DMS 273 (cell line): ENCODE measurements at regions not wholly inside any gene's neighbourhood (a gene's known extent, or its start where the extent isn't known, plus 50 kb on each side); places are given as distances from the start of the nearest gene placed in this dataset.
A peak's percentile ranks its signal among the peaks of the same experiment; 100 is the strongest.

Experiments
- DNase-seq: peaks from one replicate; lab custom pipeline; 2025; ENCODE audit not compliant: unreplicated experiment; lab: John Stamatoyannopoulos, UW

DNA sequence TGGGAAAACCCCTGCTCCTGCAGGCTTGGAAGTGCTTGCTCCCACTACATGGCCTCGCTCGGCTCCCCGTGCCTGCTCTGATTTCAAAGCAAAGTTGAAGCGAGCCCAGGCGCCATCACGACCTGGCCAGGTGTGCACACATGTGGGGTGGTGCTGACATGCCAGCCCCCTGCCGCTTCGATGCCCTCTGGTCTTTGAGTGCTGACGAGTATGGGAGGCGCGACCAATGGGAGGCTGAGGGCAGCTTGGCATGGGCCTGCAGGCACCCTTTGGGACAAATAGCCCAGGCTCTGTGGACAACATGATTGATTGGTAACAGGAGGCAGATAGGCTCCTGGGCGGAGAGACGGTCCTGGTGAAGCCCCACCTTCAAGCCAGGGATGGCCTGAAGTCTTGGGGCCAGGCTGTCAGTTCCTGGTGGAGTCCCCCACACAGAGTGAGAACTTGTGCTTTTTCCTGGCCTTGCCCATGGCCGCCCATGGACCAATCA is 252.4 kb upstream of the SEMA3A start:
- DNase-seq = no peak

DNA sequence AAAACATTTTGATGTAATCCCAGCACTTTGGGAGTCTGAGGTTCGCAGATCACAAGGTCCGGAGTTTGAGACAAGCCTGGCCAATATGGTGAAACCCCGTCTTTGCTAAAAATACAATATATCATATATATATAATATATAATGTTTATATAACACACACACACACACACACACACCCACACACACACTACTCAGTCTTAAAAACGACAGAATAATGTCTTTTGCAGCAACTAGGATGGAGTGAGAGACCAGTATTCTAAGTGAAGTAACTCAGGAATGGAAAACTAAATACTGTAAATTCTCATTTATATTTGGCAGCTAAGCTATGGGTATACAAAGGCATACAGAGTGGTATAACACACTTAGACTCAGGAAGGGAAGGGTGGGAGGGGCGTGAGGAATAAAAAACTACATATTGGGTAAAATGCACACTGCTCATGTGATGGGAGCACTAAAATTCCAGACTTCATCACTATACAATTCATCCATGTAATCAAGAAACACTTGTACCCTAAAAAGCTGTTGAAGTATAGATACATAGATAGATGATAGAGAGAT is 231.2 kb upstream of the SEMA3A start:
- no peak for DNase-seq

DNA sequence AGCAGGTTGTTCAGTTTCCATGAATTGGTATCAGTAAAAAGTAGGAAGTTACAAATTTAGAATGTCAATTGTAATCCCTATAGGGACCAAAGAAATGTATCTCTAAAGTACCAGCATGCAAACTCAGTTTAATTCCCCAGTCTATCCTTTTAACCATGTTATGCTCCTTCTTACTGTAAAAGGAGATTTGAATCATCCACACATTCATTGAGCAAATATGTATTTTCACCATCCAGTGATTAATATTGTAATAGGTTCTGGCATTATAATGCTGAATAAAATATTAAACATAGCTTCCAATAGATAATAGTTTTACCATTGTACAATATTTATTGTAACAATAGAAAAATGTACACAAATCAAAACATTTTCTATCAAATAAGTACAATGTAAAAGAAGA is 228.2 kb upstream of the SEMA3A start:
- DNase-seq = no peak

DNA sequence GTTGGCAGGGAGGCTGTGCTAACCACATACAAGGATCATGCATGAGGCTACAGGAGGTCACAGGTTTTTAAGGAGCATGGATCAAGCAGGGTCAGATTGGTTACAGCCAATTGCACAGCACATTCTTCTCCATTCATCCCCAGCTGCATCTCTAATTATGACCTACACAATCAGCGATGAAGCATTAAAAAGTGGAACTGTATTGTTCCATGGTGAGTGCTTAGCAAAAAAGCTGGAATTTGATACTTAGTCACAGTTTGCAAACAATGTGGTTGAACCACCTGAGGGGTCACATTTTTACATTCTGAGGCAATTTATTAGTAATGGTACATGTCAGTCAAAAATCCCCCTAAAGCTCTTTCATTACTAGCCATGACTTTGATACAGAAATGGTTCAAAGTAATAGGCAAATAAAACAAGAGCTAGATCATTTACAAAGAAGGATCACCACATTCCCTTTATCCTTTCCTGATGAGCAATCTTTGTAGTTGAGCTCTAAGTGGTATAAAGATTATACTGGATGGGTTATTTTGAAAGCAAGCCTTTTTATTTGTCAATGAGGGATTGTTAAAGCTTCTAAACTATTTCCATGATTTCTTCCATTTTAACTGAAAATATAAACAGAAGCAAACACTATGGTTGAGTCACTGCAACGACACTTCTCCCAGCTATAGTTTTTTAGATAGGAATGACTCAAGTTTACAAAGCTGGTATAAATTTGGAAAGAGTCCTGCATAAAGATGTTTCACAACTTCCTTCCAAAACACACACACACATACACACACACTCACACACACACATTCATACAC is 217.8 kb upstream of the SEMA3A start:
- DNase-seq = no peak

DNA sequence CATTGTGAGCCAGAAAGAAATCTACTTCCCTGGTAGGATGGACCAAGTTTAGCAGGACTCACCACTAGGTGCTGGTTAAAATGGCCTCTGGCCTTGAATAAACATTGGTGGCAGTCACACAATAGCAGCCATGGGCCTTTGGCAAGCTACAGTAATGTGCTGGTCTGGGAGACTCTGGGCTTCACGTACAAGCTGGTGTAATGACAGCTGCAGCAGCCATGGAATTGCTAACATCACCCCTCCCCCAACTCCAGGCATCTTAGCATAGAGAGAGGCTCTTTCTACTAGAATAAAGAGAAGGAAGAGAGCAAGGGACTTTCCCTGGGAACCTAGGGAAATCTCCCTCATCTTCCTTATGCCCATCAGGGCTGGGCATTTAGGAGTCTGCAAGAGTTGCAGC is 205.1 kb upstream of the SEMA3A start:
- peak; percentile 17 for DNase-seq

DNA sequence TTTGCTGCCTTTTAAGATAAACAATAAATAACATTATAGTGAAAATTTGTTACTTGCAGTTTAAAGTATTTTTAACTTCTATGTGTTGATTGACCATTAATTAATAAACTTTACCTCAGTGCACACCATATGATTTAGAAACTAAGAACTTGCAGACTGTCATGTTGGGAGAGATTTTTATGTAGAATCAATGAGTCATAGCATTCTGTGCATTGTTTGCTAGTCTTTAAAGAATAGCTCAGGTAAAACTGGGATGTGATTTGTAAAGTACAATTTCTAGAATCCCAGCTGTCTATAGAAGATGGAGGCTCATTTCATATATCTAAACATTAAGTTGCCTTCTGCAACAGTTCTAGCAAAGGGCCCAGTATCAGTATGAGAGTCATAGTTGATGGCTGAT is 199.6 kb upstream of the SEMA3A start:
- no peak for DNase-seq

DNA sequence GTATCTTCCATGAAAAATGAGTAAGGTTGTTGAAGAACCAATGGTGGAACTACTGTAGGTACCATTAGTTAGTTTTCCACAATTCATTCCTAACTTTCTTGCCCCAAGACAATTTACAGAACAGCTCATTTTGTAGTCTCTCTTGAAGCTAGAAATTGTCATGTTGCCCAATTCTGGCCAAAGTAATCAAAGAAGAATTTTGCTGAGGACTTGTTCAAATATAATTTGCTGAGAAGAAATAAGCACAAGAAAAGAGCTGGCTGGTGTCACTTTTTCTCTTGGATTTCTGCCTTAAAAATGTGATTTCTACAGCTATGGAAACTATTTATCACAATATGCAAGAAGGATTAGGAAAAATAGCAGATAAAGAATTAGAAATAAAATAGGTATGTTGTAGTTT is 199.2 kb upstream of the SEMA3A start:
- no peak for DNase-seq

DNA sequence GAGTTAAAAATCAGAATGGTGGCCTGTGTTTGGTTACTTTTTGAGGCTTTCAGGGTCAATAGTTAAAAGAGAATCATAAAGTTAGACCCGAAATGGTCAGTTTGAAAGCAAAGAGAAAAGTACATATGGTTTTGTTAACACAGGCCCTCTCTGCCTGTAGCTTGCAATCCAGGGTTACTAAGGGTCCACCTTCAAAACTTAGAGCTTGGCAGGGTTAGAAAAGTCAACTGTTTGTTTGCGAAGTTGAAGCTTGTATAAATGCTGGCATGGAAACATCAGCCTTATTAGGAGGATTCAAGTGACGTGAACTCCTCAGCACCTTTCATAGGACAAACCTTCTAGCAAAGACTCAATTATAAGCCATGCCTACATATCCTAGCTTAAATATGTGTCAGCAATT is 196.3 kb upstream of the SEMA3A start:
- no peak for DNase-seq

DNA sequence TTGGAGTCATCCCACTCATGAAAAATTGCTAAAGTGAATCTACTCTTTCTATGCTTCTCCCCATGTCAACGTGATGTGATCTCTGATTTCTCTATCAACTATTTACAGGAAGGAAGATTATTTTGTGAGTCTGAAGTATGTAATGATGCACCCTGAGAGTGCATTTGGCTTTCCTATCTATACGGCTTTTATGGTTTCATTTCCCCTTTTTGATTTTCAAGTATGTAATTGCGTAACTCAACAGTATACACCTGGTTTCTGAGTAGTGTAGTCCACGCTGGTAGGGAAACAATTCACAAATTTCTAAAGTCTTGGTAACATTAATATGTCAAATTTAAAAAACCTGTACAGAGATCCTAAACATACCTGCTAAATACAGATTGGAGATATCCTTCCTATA is 194.7 kb upstream of the SEMA3A start:
- DNase-seq = no peak

DNA sequence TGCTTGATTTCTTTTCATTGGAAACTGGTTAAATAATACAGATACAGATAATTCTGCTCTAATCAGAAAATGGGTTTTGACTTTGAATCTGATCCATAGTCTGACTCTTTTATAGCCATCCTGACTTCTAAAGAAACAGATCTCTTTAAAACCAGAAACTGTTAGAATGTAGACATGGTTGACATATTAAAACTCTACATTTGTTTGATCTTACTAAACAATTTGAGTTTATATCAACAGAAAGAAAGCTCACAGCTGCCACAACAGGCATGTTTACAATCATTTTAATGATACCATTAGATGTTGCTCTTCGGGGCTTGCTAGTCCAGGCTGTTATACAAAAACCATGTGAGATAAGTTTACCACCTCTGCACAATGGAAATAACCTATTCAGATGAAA is 193.0 kb upstream of the SEMA3A start:
- DNase-seq = no peak

DNA sequence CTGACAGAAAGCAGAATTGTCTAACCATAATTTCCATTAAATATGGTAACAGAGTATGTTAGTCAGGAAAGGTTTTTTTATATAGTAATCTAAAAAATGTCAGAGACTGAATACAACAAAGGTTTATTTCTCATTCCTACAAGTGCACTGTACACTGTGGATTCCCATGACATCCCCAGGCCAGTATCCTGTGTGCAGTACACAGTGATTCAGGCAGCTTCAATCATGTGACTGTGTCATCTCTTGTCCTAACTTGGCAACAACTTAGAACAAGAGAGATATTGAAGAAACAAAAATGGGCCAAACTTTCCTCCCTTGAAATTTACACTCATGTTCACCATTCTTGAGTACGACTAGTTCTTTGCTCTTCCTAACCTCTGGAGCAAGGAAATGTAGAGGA is 189.8 kb upstream of the SEMA3A start:
- no peak for DNase-seq

DNA sequence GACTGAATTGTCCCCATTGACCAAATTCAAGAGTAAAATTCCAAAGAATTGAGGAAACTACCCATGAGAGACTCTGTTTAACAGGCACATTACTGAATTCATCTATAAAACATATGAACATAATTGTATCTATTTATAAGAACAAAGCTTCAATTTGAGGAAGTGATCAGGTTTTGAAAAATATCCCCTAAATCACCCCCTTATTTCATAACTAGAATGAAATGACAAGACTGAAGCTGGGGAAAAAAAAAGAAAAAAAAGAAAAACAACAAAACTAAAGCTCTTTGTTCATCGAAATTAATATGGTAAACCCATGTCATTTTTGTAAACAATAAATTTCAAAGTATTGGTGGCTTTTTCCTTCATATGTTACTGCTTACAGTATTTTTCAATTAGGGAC is 184.9 kb upstream of the SEMA3A start:
- no peak for DNase-seq

DNA sequence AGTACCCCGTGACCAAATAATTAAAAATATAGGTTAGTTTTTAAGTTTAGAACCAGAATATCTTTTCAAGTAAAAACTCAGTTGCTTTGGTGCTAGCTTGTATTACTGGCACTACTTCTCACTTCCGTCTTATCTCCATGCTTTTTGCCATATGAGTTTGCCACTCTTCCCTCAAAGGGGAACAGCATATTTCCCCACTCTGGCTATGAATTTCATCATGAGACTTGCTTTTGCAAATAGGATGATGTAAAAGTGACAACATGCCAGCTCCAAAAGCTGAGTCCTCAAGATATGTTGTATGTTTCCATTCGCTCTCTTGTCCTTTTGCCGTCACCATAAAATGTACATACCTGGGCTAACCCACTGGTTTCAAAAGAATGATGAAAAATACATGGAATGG is 178.1 kb upstream of the SEMA3A start:
- DNase-seq = no peak

DNA sequence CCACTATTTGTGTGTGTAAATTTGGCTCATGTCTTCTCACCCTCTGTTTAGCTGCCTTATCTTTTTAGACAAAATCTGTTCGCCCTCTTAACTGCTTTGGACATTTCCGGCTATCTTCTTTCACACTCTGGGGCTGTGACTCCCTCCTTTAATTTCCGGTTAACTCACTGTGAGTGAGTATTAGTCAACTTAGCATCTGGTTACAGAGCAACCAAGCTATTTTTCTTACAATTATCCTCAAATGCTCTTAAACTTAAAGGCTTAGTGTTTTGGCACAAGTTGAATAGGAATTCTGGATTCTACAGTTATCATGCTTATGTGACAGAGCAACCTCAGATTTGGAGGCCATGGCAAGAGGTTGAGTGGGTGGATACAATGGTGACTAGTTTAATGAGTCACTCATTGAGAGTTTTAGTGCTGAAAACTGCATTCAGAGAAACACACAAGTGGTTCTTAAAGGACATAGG is 177.6 kb upstream of the SEMA3A start:
- DNase-seq = no peak

DNA sequence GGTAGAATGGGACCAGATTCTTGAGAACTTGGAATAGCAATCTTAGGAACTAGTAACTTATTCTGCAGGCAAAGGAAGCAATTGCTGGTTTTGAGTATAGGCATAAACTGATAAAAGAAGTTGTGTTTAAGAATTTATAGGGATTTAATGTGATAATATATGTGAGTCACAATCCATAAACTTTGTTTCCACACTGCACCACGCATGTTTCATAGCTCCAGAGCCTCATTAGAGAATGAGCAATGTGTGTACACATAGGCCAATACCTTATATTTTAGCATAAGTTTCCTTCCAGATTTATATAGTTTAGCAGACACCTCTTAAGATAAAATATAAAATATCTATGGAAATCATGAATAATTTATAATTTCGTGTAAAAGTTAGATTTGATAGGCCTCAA is 175.5 kb upstream of the SEMA3A start:
- no peak for DNase-seq

DNA sequence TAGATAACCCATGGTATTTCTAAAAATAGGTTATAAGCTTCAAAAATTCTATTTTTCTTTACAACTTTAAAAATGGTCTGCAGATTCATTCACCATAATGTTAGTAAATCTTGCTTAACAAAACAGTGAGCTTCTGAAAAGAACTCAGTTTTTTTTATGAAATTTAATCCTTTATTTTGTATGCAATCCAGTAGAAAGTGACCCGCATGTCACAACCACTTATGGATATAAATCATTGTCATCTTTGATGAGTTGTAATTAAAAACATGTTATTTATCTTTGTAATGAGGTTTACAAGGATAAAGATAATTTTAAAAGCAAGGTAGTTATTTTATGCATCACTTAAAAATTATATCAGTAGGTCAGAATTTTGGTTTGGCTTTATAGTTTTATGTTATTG is 173.5 kb upstream of the SEMA3A start:
- no peak for DNase-seq

DNA sequence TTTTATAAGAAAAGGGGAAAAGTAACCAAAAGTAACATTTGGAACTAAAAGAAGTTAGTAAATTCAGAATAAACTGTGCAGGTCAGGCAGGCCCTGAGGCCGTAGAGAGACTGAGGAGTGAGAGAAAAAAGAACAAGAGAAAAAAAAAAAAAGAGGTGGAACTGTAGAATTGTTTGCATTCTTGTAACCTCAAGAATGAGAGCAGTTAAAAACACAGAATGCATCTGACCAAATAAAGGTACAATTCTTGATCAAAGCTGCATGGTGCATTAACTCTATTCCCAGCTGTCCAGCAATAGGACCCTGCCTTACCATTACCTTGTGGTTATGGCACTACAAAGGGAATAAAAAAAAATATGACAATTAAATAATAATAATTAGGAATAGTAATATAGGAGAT is 170.1 kb upstream of the SEMA3A start:
- no peak for DNase-seq

DNA sequence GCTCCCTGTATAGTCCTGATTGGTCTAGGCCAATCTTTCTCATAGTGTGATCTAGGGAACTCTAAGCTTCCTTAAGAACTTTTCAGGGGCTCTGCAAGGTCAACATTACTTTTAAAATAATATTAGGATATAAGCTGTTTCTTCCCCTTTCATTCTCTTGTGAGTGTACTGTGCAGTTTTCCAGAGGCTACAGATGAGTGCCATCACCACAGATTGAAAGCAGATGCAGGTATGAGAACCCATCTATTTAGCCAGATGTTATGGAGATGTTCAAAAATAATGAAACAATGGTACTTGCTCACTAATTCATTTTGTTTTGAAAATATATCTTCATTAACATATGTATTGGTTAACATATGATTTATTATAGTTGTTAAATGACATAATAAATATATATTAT is 169.2 kb upstream of the SEMA3A start:
- DNase-seq = no peak

DNA sequence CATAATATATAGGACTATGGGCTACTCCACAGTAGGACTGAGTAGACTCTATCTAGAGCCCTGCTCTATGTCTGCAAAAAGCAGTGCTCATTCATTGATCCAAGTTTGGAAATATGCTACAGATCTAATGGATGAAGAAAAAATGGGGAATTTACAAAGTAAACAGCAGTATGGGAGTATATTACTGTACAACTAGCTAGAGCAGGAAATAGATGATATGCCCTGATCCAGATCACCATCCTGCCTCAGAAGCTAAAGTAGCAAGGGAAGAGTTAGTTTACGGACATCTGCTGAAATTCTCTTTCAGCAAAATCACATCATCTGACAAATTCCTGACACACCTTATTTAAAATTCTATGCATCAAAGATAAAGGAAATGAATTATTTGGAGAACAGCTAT is 168.2 kb upstream of the SEMA3A start:
- no peak for DNase-seq

DNA sequence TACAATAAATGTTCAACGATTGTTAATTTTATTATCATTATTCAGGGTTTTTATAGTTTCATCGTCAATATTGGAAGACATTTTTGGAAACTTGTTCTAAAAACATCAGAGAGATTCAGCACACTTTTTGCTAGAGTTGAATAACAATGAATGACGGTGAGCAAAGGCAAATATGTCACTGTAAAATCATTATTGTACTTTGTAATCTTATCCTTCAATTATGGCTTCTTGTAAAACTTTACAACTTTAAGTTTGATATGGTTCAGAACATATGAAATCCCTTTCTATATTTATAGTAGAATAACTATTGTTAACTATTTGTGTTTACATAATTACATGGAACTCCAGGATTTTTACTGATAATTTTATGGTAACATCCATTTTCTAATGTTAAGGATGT is 167.8 kb upstream of the SEMA3A start:
- no peak for DNase-seq

DNA sequence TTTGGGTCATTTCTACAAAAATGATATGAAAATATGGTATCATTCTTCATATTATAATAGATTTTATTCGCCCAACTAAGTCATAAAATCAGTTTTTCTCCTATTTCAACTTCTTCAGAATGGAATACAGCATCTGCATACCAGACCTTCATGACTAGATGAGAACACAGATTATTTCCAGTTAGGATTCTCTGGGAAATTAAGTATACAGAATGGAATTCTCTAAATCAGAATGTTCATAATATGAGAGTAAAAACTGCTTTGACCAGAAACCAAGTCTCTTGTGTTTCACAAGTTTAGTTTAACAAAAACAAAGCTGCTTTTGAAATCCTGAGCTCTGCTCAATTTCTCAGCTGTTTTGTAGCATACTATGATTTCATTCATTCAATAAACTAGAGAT is 160.3 kb upstream of the SEMA3A start:
- no peak for DNase-seq

DNA sequence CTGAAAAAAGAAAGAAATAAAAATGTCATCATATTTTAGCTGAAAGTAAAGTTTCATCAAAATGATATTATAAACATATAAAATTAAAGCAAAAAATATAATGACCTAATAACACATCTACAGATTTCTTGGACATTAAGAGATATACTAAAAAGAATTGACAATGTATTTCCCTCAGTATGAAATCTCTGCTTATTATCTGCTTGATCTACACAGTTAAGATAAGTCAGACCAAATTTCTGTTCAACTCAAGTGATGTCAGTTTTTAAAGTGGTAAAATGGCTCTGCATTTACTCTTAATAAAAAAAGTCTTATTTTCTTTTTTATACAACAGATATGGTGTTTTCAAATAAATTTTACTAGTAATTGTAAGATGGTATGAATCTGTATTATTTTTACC is 159.4 kb upstream of the SEMA3A start:
- DNase-seq = no peak

DNA sequence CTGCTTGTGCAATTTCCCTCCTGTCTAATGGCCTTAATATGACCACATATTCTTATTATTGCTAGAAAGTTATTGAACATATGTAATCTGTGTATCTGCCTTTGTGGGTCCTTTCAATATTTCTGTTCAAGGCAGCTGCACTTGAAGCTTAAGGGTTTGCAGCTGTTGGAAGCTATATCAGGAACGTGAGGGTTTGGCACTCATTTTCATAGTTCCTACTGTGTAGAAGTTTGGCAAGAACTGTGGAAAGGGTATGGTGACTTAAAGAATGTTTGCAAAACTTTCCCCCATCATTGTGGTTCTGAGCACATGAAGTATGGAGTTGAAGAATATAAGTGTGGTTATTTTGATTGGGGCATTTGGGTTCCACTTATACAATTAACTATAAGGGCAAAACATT is 144.7 kb upstream of the SEMA3A start:
- DNase-seq = no peak
